ENCODE measurements at regions not wholly inside any gene's neighbourhood (a gene's known extent, or its start where the extent isn't known, plus 50 kb on each side); places are given as distances from the start of the nearest gene placed in this dataset.

DNA sequence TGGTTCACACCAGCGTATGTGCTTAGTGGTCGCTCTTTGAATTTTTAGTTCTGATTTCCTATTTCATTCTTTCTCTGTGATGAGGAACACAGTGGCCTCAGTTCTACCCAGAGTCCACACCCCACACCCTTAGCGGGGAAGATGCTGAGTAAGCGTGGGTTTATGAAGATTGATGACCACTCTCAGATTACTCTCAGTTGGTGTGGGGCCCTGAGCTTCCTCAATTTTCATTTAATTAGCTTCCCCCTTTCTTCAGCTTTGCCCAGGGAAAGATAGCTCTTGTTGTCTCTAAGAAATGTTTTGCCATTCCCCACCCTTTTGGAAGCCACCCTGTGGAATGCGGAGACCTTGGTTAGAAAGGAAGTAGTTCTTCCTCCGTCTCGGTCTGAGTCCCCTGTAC lies 299.9 kb upstream of the PROX1 start:
- TF ChIP-seq POLR2AphosphoS5 (IDR thresholded peaks at IDR 0.05; ENCODE audit: low read depth, low read length), result no peak
- no peak for TF ChIP-seq SIN3A (IDR thresholded peaks at IDR 0.05; ENCODE audit: borderline replicate concordance, insufficient read depth, low read length)
